ENCODE measurements at regions not wholly inside any gene's neighbourhood (a gene's known extent, or its start where the extent isn't known, plus 50 kb on each side); places are given as distances from the start of the nearest gene placed in this dataset.

- TF ChIP-seq POLR2A (IDR thresholded peaks at IDR 0.05; ENCODE audit: low read depth, low read length) (no peak), POU2F2 (IDR thresholded peaks at IDR 0.05; ENCODE audit: low read depth, low read length) (no peak)
Measured at GRCh38 chr3:7854721-7855120, 646.9 kb upstream of the LMCD1 start.

All from GM12891 (cell line).